NAMALWA (cell line): ENCODE measurements at regions not wholly inside any gene's neighbourhood (a gene's known extent, or its start where the extent isn't known, plus 50 kb on each side); places are given as distances from the start of the nearest gene placed in this dataset.

ENCODE experiments used
- DNase-seq: peaks from one replicate; pipeline ENCODE4 v3.0.0-alpha.2; 2015; ENCODE audit warnings: low spot score

DNA sequence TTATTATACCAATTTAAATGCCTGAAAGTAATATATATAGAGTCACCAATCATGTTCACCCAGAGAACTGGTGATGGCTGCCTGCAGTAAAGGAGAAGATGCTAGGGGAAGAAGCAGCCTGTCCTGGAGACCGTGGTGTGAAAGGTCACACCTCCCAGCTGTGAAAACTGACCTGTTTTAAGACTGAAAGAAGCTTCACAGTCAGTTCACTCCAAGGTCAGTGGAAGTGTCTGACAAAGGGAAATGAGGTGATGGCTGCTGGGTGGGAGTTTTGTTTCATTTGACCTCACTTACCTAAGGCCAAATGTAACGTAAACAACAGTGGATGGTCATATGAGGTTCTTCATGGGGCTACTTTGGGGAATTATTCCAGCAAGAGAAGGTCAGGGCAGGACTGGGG, 352.1 kb upstream of the GATB start:
- no peak for DNase-seq

DNA sequence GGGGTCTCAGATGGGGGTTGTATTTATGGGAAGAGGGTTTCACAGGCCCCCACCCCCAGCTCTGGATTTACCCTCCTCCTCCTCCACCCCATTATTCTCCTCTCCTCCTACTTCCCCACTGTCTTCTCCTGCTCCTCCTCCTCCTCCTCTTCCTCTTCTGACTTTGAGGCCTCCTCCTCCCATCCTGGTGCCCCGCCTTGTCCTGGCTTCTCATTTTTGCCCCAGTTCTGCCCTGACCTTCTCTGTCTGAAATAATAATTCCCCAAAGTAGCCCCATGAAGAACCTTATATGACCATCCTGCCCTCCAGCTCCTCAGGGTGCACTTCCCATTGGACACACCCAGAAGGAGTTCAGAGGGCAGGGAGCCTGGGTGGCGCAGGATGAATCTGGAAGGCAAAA, 351.4 kb upstream of the GATB start:
- no peak for DNase-seq

DNA sequence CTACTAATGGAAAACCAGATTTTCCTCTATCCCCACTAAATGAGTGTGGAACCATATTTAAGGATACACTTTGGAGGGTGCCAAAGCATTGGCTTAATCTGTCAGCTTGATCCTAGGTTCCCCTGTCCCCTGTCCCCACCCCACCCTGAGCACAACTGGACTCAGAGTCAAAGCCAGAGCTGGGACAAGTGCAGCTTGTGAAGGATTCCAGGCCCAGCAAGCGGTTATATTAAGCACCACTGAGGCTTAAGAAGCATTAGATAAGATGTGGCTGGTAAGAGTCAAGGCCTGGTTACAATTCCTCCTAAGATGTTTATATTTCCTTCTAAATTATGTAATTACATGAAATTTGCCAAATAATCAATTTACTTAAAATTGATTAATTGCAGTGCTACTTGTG, 350.0 kb upstream of the GATB start:
- DNase-seq = no peak

DNA sequence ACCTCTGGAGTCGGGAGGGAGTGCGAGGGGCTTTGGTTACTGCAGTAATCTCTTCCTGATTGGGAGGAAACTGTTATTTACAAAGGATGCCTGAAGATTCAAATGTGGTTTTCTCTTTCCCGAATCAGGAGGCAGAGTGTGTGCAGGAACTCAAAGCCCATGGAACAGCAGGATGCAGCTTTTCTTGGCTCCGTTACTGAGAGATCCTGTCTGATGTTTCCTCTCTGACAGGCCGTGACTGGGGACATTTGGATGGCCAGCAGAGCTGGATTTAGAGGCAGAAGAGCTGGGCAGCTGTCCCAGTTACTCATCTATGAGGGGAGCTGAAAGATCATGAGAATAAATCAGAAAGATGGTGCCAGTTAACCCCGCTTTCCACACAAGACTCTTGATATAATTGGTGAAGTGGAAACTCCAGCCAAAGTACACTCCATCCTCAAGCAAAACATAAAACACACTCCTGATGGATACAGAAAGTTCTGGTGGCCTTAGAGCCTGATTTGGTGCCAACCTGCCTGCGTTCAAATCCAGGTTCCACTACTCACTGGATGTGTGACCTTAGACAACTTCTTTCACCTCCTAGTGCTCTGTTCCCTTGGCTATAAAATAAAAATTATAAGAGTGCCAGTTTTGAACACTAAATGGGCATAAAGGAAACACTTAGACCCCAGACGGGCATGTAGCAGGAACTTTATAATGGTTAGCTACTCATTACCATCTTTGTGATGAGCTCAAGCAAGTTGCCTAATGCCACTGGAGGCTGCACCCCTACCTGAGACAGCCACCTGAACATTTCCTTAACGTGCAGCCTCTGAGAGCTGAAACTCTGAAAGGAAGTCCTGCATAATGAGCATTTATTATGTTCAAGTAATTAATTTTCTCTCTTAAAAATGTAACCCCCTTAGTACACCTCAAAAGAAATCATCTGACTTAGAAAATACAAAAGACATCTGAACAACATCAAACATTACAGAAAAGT, 349.0 kb upstream of the GATB start:
- no peak for DNase-seq

DNA sequence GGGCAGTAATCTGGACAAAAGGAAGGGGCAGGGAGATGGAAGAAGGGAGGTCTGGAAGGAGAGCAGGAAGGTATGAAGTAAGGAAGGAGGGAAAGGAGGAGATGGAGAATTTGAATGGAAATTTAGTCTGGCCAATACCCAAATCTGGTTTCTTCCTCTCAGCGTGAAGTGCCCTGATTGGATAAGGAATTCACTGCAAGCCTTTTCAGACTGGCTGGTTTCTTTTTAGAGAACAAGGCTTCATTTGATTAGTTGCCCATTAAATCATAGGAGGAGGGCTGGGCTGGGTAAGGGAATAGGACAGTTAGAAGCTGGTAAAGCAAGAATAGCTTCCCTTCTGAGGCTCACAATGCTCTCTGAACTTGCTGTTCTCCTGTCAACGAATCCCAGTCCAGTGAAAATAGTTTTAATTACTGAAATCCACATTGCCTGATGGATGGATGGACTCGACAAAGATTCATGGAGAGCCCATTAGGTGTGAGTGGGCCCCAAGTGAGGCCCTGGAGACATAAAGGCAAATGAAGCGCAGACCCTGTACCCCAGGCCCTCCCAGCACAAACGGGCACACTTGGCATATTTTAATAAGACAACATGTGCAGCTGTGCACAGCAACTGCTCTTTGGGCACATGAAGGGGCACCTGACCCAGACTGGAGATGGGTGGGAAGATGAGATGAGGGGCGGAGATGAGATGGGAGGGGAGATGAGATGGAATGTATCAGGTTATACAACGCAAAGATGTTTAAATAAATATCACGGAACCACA, 347.1 kb upstream of the GATB start:
- no peak for DNase-seq

DNA sequence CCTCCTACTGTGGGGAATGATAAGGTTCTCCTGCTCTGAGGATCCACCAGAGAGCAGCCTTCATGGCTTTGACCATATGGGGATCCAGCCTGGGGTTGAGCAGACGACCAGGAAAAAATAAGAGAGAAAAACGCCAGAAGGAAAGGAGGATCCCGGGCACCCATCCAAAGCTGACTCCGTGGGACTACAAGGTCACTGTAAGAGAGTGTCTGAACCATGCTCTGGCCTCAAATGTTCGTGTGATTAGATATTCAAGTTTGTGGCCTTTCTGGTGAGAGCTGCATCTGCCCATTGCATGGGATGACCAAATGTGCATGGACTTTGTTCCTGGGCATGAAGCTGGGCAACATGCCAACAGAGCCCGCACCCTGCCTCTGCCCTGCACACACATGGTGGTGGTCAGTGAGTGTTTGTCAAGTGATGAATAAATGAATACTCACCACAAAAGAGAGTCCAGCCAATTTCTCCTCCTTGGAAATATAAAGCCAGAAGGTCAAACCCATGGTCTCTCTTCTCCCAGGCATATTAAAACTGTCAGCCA, 346.0 kb upstream of the GATB start:
- DNase-seq = no peak

DNA sequence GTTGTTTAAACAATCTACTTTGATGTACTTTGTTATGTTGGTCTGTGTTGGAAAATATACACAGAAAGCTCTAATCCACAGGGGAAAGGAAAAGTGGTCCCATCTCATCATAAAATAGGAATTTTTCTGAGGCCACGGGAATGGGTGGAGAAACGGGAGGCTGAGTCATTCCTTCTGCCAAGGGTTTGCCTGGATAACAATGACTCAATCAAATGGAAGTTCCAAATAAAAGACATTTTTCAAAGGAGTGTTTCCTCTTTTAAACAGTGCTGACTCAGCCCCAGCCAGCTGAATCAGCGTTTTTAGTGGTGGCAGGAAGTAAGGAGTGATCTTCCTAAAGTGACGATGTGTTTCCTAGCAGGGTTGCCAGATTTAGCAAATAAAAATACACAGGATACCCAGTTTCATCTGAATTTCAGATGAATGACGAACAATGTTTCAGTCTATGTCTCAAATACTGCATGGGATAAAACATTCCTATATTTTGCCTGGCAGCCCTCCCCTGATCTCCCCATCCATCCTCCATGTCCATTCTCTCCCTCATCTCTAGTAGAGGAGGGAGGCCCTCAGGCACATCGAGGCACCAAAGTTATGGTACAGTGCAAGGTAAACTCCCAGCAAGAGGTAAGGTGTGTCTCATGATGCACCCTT, 345.4 kb upstream of the GATB start:
- DNase-seq = no peak

DNA sequence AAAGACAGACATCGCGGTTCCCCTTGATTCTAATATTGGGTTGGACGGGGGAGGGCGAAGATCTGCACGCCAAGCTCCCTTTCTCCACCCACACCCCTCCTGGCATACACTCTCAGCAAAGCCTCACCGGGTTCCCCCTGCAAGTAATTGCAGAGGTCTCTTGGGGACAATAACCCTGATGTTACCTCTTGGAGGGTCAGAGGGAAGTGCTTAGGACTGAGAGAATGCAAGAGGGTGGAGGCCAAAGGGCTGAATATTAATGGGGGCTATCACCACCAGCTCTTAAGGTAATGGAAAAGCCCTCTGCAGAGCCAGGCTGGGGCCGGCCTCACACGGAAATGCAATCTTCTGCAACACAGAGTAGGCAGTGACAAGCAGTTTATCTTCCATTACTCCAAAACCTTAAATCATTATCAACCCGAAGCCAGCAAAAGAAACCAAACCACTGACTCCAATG, 344.1 kb upstream of the GATB start:
- DNase-seq = no peak

DNA sequence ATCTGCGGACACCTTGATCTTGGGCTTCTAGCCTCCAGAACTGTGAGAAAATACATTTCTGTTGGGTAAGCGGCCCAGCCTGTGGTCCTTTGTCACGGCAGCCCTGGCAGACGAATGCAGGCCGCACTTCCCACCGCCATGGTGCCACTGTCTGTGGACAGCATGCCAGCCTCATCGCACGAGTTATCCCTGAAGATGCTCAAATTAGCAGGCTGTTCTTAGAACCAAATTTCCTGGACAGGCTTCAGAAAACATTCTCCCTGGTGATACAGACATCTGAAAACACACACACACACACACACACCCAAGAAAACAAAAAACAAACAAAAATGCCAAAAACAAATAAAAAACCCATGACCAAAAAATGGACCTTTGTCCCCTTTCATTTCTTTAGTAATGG, 343.5 kb upstream of the GATB start:
- DNase-seq = no peak

DNA sequence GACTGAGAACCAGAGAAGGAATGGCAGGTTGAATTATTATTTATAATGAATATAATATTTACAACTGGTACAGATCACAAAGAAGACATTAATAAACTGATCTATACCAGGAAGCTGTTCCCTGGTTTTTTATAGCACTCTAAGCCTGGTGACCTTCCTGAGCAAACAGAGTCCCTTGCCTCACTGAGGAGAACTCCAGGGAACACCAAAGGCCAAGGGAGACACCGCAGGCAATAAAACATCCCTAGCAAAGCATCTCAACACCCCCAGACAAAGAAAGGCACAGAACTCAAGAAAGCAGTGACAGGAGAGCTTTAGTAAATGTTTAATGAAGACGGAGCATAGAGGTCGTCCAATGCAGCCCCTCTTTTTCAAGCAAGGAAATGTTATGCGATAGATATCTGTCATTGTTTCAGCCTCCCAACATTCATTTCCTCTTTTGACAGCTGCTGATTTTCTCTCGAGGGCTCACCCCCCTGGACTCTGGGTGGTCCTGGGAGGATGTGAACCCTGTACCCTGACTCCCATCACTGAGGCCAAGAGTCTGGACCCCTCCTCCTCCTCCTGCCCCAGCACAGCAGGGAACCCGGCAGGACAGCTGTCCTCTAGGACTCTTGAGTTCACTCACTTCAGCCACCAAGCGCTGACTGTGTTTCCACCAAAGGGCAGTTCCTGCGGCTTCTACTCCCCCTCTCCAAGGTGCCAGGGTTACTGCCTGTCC, 342.5 kb upstream of the GATB start:
- DNase-seq = no peak

DNA sequence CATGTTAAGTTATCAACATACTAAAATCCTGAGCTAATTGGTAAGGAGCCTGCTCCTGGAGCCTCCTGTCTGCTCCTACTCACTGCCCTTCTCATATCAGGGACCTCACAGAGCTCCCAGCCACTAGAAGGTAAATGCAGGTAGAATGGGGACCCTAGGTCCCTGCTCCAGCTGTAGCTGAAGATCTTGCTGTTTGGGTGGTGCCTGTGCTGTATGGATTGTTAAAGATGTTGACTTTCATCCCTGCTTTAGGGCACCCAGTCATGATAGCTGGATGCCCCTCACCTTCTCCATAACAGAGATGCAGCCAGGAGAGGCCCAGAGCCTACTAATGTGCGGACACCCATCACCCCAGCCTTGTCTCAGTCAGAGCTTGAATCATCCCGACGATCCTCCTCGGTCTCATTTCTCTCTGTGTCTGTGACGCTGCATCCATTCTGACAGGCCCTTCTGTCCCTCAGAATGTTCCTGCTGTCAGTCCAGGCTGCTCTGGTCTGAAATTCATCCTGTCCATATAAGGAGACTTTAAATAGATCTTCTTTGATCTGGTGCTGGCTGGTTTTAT, 341.7 kb upstream of the GATB start:
- no peak for DNase-seq

DNA sequence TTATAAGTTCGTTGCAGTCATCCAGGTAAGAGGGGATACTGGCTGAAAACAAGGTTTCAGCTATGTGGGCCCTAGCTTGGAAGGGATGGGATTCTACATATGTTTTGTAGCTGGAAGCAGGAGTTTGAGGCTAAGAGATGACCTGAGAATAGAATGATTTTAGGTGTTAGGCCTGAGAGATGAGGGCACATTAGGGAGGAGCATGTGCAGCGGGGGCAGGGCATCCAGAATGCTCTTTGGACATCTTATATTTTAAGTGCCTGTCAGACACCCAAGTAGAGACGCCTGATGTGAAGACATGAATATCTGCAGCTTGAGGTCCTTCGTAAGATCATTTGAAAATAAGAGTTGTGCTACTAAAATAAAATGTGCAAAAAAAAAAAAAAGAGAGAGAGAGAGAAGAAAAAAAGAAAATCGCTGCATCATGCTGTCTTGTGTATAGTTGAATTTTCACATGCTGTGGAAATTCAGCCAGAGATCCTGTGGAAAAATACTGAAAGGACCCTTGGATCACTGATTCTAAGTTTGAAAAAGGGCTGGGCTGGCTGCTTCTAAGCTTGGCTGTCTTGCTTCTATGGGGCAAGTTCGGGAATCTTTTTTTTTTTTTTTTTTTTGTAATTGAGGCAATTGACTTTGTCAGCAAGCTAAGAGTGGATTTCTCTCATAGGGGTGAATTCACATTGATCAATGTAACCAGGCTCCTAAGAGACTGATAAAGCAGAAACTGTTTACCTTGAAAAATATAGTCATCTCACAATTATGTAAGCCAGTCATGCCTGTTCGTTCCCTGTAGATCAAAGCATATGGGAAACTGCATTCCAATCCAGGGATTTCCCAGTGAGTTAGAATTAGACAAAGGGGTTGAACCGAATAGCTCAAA, 341.0 kb upstream of the GATB start:
- DNase-seq = no peak

DNA sequence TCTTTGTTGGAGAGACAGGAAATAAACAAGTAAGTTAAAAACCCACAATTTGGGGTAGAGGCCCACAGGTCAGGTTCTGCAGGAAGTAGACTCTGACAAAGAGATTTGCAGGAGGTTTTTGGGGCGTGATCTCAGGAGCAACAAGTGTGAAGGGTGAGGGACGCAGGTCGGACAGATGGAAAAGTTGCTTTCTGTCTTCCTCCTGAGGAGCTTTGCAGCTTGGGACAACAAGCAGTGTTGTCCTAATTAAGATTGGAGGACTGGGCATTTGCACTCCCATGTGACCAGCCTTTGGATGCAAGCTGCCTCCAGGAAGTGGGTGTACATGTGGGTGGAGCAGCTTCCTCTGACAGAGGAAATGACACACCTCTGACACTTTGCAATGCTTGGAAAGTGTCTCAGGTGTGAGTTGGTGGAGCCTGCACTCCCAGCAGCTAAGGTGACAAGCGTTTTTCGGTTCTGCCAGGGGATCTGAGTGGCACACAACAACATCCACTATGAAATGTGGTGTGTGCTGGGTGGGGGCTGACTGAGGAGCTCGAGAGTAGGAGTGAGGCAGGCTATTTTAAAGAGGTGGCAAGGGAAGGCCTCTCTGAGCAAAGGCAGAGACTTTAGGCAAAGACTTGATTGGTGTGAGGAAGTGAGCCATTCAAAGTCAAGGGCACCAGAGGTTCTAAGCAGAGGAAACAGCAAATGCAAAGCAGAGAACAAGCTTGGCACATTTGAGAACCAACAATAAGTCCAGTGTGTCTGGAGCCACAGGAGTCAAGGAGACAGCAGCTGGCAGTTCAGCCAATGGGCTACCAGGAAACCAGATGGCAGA, 339.8 kb upstream of the GATB start:
- DNase-seq = peak; percentile 2

DNA sequence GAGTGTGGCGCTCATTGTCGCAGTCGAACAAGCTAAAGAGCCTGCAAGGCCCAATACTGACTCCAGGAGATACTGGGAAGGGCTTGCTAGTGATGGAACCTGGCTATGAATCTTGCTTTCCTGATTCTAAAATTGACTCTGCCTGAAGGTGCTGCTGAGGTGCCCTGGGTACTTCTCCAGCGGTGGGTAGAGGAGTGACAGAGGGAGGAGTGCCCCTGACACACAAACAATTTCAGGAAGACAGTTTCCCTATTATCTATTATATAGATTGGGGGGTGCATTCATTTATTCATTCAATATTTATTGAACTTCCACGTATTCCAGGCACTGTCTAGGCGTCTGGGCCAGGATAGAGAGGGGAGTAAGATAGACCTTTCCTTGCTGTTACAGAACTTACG, 339.2 kb upstream of the GATB start:
- no peak for DNase-seq

DNA sequence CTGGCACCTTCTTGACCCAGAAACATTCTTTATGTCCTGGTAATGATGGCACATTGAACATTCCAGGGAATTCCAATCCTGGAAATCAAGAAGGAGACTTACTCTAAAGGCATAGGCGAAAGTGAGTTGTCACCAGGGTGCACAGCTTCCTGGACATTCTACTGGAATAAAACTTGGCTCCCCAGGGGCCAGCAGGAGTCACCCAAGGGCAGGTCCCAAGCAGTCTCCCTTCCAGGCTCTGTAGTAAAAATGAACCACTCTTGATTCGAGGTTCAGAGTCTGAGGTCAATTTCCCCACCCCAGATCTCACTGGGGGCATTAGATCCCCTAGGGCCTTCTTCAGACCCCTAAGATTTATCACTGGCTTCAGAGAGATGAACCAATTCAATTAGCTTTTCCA, 338.7 kb upstream of the GATB start:
- no peak for DNase-seq

DNA sequence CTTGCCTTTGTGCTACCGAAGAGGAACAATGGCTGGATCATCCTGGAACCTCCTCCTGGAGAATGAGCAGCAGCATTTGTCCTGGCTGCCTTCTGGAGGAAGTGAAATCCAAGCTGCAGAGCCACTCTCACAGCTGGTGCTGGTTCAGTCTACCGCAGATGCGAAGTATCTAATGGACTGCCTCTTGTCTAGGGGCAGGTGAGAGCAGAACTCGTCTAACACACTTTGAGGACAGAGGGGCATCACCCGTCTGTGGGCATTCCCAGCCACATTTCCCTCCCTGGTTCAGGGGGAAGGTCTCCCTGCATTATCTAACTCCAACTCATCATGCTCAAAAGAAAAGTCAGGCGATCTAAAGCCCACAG, 338.2 kb upstream of the GATB start:
- no peak for DNase-seq

DNA sequence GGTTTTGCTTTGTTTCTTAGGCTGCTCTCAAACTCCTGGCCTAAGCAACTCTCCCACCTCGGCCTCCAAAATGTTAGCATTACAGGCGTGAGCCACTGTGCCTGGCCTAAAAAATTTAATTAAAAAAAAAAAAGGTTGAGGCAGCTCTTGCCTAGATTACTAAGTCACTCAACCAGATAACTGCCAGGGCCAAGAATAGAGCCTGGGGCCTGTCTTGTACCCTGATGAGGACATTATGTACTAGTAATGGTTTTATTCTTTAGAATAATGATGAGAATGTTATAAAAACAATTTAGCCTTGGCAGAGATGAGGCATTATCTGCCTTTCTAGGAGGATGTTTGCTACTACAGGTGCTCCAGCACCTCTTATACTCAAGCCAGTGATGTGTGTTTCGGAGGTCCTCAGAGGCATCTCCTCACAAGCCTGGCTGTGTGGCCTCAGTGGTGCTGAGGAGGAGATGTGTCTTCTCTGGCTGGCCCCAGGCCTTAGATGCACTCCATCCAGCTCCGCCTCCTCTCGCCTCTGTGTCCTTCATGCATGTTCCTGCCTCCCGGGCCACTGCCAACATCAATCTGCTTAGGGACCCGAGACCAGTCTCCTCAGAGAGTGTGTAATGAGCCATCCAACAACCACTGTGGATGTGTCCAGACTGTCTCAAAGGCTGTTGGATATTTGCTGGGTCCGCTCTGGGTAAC, 337.7 kb upstream of the GATB start:
- no peak for DNase-seq

DNA sequence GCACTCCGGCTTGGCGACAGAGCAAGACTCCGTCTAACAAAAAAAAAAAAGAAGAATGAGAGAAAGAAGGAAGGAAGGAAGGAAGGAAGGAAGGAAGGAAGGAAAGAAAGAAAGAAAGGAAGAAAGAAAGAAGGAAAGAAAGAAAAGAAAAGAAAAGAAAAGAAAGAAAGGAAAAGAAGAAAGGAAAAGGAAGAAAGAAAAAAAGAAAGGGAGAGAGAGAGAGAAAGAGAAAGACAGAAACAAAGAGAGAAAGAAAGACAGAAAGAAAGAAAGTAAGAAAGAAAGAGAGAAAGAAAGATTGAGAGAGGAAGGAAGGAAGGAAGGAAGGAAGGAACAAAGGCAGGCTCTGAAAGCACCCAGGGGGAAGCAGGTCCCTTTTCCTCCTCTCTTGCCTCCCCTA, 336.6 kb upstream of the GATB start:
- no peak for DNase-seq

DNA sequence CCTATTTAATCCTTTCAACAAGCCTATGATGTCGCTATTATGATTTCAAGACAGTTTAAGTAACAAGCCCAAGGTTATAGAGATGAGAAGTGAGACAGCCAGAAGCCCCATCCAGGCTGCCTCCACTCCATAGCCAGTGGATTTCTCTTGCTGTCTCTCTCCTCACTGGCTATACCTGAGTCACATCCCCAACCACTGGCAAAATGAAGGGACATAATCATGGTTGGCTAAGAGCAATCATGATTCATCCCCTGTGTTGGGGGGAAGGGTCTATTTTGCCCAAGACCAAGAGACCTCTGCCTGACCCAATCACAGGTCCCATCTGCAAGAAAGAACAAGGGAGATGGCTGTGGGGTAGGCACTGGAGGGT, 334.9 kb upstream of the GATB start:
- DNase-seq = no peak
